ENCODE measurements at regions not wholly inside any gene's neighbourhood (a gene's known extent, or its start where the extent isn't known, plus 50 kb on each side); places are given as distances from the start of the nearest gene placed in this dataset.
"Not testable (repeated sequence)": the region's sequence is repeated elsewhere in the genome, so short reads cannot be mapped to it uniquely, and the experiment has no call there.

GRCh38 chr2:207371877-207372276 is 157.9 kb upstream of the CREB1 start:
- DNase-seq = no peak

- no peak for DNase-seq
Measured at GRCh38 chr2:207372483-207372882, 157.3 kb upstream of the CREB1 start.

- no peak for DNase-seq
Measured at GRCh38 chr2:207375207-207375875, 154.4 kb upstream of the CREB1 start.

GRCh38 chr2:207378620-207379019 is 151.1 kb upstream of the CREB1 start:
- not testable (repeated sequence) for DNase-seq

- DNase-seq = no peak
Measured at GRCh38 chr2:207385076-207385475, 144.7 kb upstream of the CREB1 start.

GRCh38 chr2:207385903-207386302 is 143.9 kb upstream of the CREB1 start:
- no peak for DNase-seq

GRCh38 chr2:207387001-207387571 is 142.7 kb upstream of the CREB1 start:
- no peak for DNase-seq

GRCh38 chr2:207390302-207391095 is 139.3 kb upstream of the CREB1 start:
- peak; percentile 47 to 97 (median 75) for DNase-seq

- no peak for DNase-seq
Measured at GRCh38 chr2:207394203-207394781, 135.5 kb upstream of the CREB1 start.

- DNase-seq = peak in 2 of 3 experiments; percentile 9 to 31
Measured at GRCh38 chr2:207394812-207395534, 134.8 kb upstream of the CREB1 start.

GRCh38 chr2:207395535-207396251 is 134.1 kb upstream of the CREB1 start:
- DNase-seq = no peak

- DNase-seq = peak in 1 of 3 experiments; percentile 38
Measured at GRCh38 chr2:207397917-207398655, 131.7 kb upstream of the CREB1 start.

GRCh38 chr2:207399301-207399700 is 130.5 kb upstream of the CREB1 start:
- DNase-seq = no peak

GRCh38 chr2:207401338-207401737 is 128.4 kb upstream of the CREB1 start:
- no peak for DNase-seq

GRCh38 chr2:207403141-207403540 is 126.6 kb upstream of the CREB1 start:
- DNase-seq = no peak

GRCh38 chr2:207403950-207404349 is 125.8 kb upstream of the CREB1 start:
- DNase-seq = peak in 2 of 3 experiments; percentile 54 to 85

GRCh38 chr2:207405150-207405549 is 124.6 kb upstream of the CREB1 start:
- DNase-seq = peak in 2 of 3 experiments; percentile 22 to 23

- DNase-seq = peak; percentile 60 to 97 (median 83)
Measured at GRCh38 chr2:207408086-207408794, 121.5 kb upstream of the CREB1 start.

GRCh38 chr2:207409517-207409916 is 120.2 kb upstream of the CREB1 start:
- peak; percentile 18 to 71 (median 62) for DNase-seq

GRCh38 chr2:207412787-207413310 is 116.9 kb upstream of the CREB1 start:
- DNase-seq = no peak

Data from NCI-H1417 (cell line).